ENCODE measurements at regions not wholly inside any gene's neighbourhood (a gene's known extent, or its start where the extent isn't known, plus 50 kb on each side); places are given as distances from the start of the nearest gene placed in this dataset.

GRCh38 chr13:105961438-105961837 is 574.0 kb downstream of the EFNB2 start:
- TF ChIP-seq POLR2AphosphoS5 (IDR thresholded peaks at IDR 0.05; ENCODE audit: borderline replicate concordance, low read depth, low read length) (no peak), EZH2 (IDR thresholded peaks at IDR 0.05) (no peak), FOXP2 (optimal IDR thresholded peaks at IDR 0.05; ENCODE audit: control extremely low read depth, extremely low read length, insufficient read depth) (no peak)

All from SK-N-MC (cell line).